Mucosa of rectum (tissue), 2 donors: ENCODE measurements at regions not wholly inside any gene's neighbourhood (a gene's known extent, or its start where the extent isn't known, plus 50 kb on each side); places are given as distances from the start of the nearest gene placed in this dataset.

Source experiments
- H3K27ac ChIP-seq, 2 donors: one replicate each; pipeline ENCODE4 v1.7.0; 2013; ENCODE audit warnings: inconsistent platforms in 2 of 2, low read depth in 2 of 2, low read length in 2 of 2
- H3K27me3 ChIP-seq, 2 donors: one replicate each; pipeline ENCODE4 v1.7.0; 2013; ENCODE audit warnings: low read length in 2 of 2; ENCODE audit not compliant: control insufficient read depth in 2 of 2, insufficient read depth in 2 of 2
- H3K36me3 ChIP-seq, 2 donors: one replicate each; pipeline ENCODE4 v1.7.0; 2013; ENCODE audit warnings: low read length in 2 of 2; ENCODE audit not compliant: control insufficient read depth in 2 of 2, insufficient read depth in 2 of 2
- H3K4me1 ChIP-seq, 2 donors: one replicate each; pipeline ENCODE4 v1.7.0; 2013; ENCODE audit warnings: low read length in 2 of 2, mild to moderate bottlenecking in 1 of 2; ENCODE audit not compliant: control insufficient read depth in 2 of 2, insufficient read depth in 2 of 2
- H3K4me3 ChIP-seq, 2 donors: one replicate each; pipeline ENCODE4 v1.7.0; 2013; ENCODE audit warnings: low read length in 2 of 2
- H3K9ac ChIP-seq, 2 donors: one replicate each; pipeline ENCODE4 v1.7.0; 2013; ENCODE audit warnings: low read length in 2 of 2, low read depth in 1 of 2, mild to moderate bottlenecking in 1 of 2
- H3K9me3 ChIP-seq, 2 donors: one replicate each; pipeline ENCODE4 v1.7.0; 2013; ENCODE audit warnings: low read length in 2 of 2; ENCODE audit not compliant: control insufficient read depth in 2 of 2
- donor health status: healthy.
- donor health status: Normal muscosa, but diverticular disease.

DNA sequence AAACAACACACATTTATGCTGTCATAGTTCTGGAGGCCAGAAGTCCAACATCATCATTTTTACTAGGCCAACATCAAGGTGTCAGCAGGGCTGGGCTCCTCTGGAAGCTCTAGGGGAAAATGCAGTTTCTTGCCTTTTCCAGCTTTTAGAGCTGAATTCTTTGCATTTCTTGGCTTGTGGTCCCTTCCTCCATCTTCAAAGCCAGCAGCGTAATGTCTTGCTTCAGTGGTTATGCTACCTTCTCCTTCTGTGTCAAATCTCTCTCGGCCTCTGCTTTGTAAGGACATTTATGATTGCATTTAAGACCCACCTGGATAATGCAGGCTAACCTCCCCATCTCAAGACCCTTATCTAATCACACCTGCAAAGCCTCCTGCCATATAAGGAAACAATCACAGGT, 66.5 kb upstream of the ANKRD1 start:
- Histone ChIP-seq H3K9ac (no peak overlapping the region), H3K27ac (no peak overlapping the region), H3K27me3 (no peaks in the 10 kb centered on the region), H3K4me1 (no peaks in the 10 kb centered on the region), H3K4me3 (no peak overlapping the region), H3K9me3 (no peaks in the 10 kb centered on the region), H3K36me3 (no peaks in the 10 kb centered on the region)

DNA sequence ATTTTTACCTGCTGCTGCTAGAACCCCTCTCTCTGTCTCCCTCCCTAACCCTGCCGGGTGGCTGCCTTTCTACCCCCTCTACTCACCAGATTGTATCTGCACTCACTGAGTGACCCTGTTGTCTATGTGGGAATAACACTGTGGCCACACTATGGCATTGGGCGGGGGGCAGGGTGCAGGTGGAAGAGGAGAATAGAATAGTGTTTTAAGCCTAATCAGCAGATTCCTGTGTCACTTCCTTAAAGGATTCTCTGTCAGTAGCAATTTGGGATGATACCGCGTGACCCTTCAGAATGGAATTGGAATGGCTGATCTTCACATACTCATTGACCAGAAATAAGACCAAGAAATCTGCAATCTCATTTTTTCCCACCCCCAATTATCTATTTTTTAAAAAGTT, 67.1 kb upstream of the ANKRD1 start:
- no peak overlapping the region for H3K9ac ChIP-seq
- no peaks in the 10 kb centered on the region for H3K27me3 ChIP-seq
- H3K27ac ChIP-seq: no peak overlapping the region
- H3K4me1 ChIP-seq: no peaks in the 10 kb centered on the region
- no peaks in the 10 kb centered on the region for H3K9me3 ChIP-seq
- no peak overlapping the region for H3K4me3 ChIP-seq
- no peaks in the 10 kb centered on the region for H3K36me3 ChIP-seq

DNA sequence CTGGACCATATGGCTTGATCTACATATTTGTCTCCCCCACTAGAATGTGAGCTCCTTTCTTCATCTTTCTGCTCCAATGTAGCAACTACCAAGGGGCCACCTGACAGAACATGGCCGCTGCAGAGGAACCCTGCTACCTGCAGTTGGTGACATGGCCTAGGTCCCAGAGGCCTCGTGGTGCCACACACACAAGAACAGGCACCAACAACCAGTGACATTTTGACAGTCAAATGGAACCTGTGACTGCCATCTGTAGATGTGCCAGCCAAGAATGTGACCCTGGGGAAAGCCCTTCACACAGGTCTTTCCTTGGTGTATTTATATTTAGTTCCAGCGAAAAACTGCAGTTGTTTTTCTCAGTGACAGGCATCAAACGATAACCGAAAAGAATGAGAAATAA, 67.9 kb upstream of the ANKRD1 start:
- H3K27ac ChIP-seq: no peak overlapping the region
- no peaks in the 10 kb centered on the region for H3K36me3 ChIP-seq
- H3K9ac ChIP-seq: no peak overlapping the region
- H3K27me3 ChIP-seq: no peaks in the 10 kb centered on the region
- no peaks in the 10 kb centered on the region for H3K4me1 ChIP-seq
- no peaks in the 10 kb centered on the region for H3K9me3 ChIP-seq
- no peak overlapping the region for H3K4me3 ChIP-seq

DNA sequence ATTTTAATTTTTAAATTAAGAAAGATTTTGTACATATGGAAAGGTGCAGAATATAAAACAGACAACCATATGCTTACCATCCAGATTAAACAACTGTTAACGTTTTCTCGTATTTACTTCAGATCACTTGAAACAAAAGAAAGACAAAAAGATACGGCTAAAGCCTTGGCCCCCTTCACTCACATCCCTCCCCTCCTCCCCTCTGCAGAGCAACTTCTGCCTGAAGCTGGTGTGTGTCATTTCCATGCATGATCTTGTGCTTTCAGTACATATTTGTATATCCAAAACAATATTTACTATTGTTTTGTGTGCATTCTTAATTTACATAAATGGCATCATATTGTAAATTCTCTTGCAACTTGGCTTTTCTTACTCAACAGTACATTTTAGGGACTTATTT, 68.5 kb upstream of the ANKRD1 start:
- H3K4me3 ChIP-seq: no peak overlapping the region
- no peaks in the 10 kb centered on the region for H3K27me3 ChIP-seq
- H3K9ac ChIP-seq: no peak overlapping the region
- no peak overlapping the region for H3K27ac ChIP-seq
- H3K36me3 ChIP-seq: no peaks in the 10 kb centered on the region
- no peaks in the 10 kb centered on the region for H3K9me3 ChIP-seq
- no peaks in the 10 kb centered on the region for H3K4me1 ChIP-seq

DNA sequence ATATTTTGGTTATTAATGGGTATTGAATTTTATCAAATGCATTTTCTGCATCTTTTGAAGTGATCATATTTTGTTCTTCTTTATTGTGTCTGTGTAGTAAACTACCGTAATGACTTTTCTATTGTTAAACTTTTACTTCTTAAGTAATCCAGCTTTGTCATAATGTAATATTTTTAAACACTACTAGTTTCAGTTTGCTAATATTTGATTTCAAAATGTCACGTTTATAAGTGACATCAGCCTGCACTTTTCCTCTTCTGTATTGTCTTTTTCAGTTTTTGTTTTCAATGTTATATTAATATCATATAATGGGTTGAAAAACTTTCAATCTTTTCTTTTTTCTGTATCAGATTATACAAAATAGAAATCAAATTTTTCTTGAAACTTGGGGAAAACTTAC, 71.6 kb upstream of the ANKRD1 start:
- no peaks in the 10 kb centered on the region for H3K27me3 ChIP-seq
- no peaks in the 10 kb centered on the region for H3K36me3 ChIP-seq

DNA sequence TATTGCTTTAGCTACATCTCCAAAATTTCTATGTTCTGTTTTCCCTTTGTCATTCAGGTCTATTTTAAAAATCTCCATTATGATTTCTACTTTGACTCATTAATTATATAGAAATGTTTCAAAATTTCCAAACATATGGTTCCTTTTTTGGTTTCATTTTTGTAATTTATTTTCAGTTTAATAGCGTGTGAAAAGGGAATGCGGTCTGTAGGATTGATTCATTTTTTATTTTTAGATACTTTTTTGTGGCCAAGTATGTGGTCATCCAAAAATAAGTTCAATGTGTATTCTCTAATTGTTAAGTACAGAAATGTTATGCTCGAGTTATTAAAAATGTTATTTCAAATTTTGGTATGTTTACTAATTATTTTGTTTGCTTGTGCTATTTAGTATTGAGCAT, 72.5 kb upstream of the ANKRD1 start:
- Histone ChIP-seq H3K36me3 (no peaks in the 10 kb centered on the region), H3K4me1 (no peaks in the 10 kb centered on the region), H3K9ac (no peak overlapping the region), H3K27ac (no peak overlapping the region), H3K4me3 (no peak overlapping the region), H3K9me3 (no peaks in the 10 kb centered on the region), H3K27me3 (no peaks in the 10 kb centered on the region)

More for the DNA sequence above, 71.6 kb upstream of the ANKRD1 start:
- Histone ChIP-seq H3K4me1 (no peaks in the 10 kb centered on the region), H3K27ac (no peak overlapping the region), H3K9ac (no peak overlapping the region), H3K9me3 (no peaks in the 10 kb centered on the region), H3K4me3 (no peak overlapping the region)

DNA sequence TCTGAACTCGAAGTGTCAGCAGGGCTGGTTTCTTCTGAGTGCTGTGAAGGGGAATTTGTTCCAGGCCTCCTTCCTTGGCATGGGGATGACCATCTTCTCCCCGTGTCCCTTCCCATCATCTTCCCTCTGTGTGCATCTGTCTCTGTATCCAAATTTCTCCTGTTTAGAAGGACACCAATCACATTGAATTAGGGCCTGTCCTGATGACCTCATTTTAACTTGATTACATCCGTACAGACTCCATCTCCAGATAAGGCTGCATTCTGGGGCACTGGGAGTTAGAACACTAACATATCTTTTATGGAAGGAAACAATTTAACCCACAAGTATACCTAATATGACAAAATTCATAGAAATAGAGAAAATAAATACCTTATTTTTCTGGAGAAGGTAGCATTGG, 76.8 kb upstream of the ANKRD1 start:
- H3K9me3 ChIP-seq: no peaks in the 10 kb centered on the region
- no peak overlapping the region for H3K9ac ChIP-seq
- H3K36me3 ChIP-seq: no peaks in the 10 kb centered on the region
- no peak overlapping the region for H3K27ac ChIP-seq
- no peaks in the 10 kb centered on the region for H3K27me3 ChIP-seq
- H3K4me1 ChIP-seq: no peaks in the 10 kb centered on the region
- H3K4me3 ChIP-seq: no peak overlapping the region

DNA sequence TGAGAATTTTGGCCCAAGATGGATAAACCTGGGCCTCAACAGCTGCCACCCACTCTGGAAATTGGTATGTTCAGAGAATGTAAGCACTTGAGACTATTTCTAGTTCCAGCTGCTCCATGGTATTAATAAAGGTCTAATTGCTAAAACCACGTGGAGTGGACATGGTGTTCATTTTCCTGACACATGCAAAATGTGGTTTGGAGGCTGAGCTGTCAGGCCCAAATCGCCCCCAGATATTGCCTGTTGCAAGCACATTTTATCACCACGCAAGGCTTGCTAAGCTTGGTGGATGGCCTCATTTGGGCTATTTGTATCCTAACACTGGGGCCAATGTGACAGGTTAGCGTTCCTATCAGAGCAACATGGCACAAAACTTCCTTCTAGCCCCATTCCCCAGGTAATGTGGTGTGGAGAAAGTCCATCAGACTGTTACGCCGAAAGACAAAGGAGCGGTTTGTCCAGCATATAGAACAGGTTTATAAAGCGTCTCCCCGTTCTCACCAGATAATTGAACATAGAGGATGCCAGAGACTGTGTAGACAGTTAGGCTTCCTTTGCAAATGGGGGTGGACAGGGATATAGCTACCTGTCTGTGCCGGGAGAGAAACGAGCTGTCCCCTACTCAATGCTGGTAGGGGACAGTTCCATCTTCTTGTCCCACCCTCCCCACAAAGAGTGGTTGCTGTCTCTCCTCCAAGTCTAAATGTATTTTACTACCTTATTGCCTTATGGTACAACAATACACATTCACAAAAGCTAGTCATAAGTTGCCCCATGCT, 78.0 kb upstream of the ANKRD1 start:
- no peaks in the 10 kb centered on the region for H3K27me3 ChIP-seq
- no peaks in the 10 kb centered on the region for H3K9me3 ChIP-seq
- H3K4me1 ChIP-seq: no peaks in the 10 kb centered on the region
- no peaks in the 10 kb centered on the region for H3K36me3 ChIP-seq
- no peak overlapping the region for H3K4me3 ChIP-seq
- no peak overlapping the region for H3K27ac ChIP-seq
- H3K9ac ChIP-seq: no peak overlapping the region

DNA sequence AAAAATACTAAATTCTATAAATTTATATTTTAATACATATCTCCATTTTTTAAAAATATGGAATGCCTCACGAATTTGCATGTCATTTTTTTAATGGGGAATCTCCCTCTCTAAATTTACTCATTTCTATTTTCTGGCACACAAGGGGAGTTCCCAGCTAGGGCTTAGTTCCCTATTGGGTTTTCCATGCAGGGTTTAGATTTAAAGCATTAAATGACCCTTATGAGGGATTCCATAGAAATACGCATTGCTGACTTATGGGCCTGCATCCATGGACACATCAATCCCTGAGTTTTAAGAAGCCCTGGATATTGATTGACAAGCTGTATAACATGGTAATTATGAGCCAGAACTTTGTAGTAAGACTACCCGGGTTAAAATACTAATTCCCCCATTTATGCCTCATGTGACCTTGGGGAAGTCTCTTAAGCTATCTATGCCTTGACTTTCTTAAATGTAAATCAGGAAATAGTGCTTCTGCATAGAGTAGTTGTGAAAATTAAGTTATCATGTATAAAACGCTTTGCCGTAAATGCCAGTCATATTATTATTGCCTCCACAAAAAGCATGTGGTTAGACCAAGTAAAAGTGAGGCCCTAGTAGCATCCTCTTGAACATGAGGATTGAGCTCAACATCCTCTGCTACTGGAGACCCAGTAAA, 78.8 kb upstream of the ANKRD1 start:
- H3K27ac ChIP-seq: no peak overlapping the region
- H3K9me3 ChIP-seq: no peaks in the 10 kb centered on the region
- H3K27me3 ChIP-seq: no peaks in the 10 kb centered on the region
- no peak overlapping the region for H3K4me3 ChIP-seq
- H3K4me1 ChIP-seq: no peaks in the 10 kb centered on the region
- no peak overlapping the region for H3K9ac ChIP-seq
- H3K36me3 ChIP-seq: no peaks in the 10 kb centered on the region

DNA sequence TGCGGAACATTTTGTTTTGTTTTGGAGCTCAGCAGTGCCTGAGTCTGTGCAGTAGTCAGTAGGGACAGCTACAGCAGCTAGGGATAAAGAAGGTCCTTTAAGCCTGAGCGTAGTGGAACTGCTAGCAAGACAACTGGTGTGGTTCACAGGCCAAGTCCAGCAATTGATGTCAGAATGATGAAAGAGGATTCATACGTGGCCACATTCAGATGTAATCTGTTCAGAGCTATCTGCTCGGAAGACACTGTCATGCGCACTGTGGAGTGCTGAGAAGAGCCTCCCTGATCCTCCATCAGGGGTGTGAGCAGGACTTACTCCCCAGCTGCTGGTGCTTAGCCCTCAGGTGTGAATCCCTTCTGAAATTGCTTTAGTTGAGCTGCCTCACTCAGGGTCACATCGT, 79.6 kb upstream of the ANKRD1 start:
- H3K9me3 ChIP-seq: no peaks in the 10 kb centered on the region
- H3K9ac ChIP-seq: no peak overlapping the region
- no peaks in the 10 kb centered on the region for H3K36me3 ChIP-seq
- no peak overlapping the region for H3K27ac ChIP-seq
- H3K4me3 ChIP-seq: no peak overlapping the region
- H3K4me1 ChIP-seq: no peaks in the 10 kb centered on the region
- no peaks in the 10 kb centered on the region for H3K27me3 ChIP-seq
